HCT116 (cell line): ENCODE measurements at regions not wholly inside any gene's neighbourhood (a gene's known extent, or its start where the extent isn't known, plus 50 kb on each side); places are given as distances from the start of the nearest gene placed in this dataset.

ENCODE experiments used
- ATF3 ChIP-seq: IDR thresholded peaks from 2 replicates; pipeline ENCODE4 v1.6.1; 2012
- CTCF ChIP-seq, 3 experiments: fragments of 200-600 bp in 1 of 3; sonication (generic) in 1 of 3; IDR thresholded peaks in 2 of 3; conservative IDR thresholded peaks in 1 of 3; 2 replicates each; pipeline ENCODE4 v1.5.1; 2012 to 2017; ENCODE audit warnings: low read depth in 2 of 3, low read length in 2 of 3, antibody characterized with exemption in 1 of 3, borderline replicate concordance in 1 of 3, control low read depth in 1 of 3, mild to moderate bottlenecking in 1 of 3, mixed read lengths in 1 of 3, mixed run types in 1 of 3, moderate library complexity in 1 of 3; ENCODE audit not compliant: insufficient read depth in 1 of 3
- EGR1 ChIP-seq: IDR thresholded peaks from 2 replicates; pipeline ENCODE4 v1.6.1; 2012; ENCODE audit warnings: low read depth
- EZH2phosphoT487 ChIP-seq: fragments of 200-600 bp; IDR thresholded peaks from 2 replicates; pipeline ENCODE4 v1.6.1; 2018; ENCODE audit warnings: antibody characterized with exemption, borderline replicate concordance
- POLR2A ChIP-seq: IDR thresholded peaks from 2 replicates; pipeline ENCODE4 v1.7.0; 2011; ENCODE audit warnings: borderline replicate concordance; ENCODE audit not compliant: insufficient read depth, insufficient read length; ENCODE audit errors: extremely low read depth
- RAD21 ChIP-seq: IDR thresholded peaks from 2 replicates; pipeline ENCODE4 v1.6.1; 2012; ENCODE audit warnings: low read depth, mild to moderate bottlenecking
- YY1 ChIP-seq: IDR thresholded peaks from 2 replicates; pipeline ENCODE4 v1.6.1; 2011; ENCODE audit warnings: low read length, low read depth, moderate library complexity, mild to moderate bottlenecking; ENCODE audit not compliant: insufficient replicate concordance; ENCODE audit errors: extremely low read depth

GRCh38 chrX:110531873-110532580 lies 173.4 kb downstream of the RTL9 start:
- TF ChIP-seq EZH2phosphoT487, result no peak
- TF ChIP-seq CTCF (IDR thresholded peaks at IDR 0.05 in 2 of 3, conservative IDR thresholded peaks at IDR 0.05 in 1 of 3; ENCODE audit: borderline replicate concordance in 1 of 3, insufficient read depth in 1 of 3, low read depth in 2 of 3, low read length in 2 of 3), result no peak
- no peak for TF ChIP-seq POLR2A
- TF ChIP-seq EGR1, result no peak
- no peak for TF ChIP-seq YY1
- no peak for TF ChIP-seq ATF3
- no peak for TF ChIP-seq RAD21
